ENCODE measurements at regions not wholly inside any gene's neighbourhood (a gene's known extent, or its start where the extent isn't known, plus 50 kb on each side); places are given as distances from the start of the nearest gene placed in this dataset.

DNA sequence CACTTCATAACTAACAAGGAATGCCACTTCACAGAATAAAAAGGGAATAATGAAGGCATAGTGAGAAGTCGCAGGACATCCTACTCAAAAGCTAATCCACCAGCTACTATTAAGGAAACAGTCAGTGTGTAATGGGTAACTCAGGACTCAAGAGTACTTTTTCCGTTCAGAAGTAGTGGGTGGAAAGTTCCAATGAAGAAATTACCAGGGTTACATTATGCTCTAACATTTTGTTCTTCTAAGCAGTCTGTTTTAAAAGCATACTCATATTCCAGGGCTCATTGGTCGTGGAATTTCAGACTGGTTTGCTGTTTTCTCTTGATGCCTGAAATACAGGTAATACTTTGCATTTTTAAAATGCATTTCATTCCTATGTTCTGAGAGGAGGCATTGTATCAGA is 222.4 kb upstream of the IRS2 start:
- WGBS, 2 experiments (ENCODE audit: extremely low coverage in 1 of 2, insufficient coverage in 1 of 2, insufficient read length in 1 of 2, insufficient replicate concordance in 2 of 2, low coverage in 1 of 2, low lambda C conversion rate in 2 of 2, missing lambda C conversion rate in 1 of 2), result 95% methylated on average over 3 of the region's 3 CpGs; no CpG with 5 or more reads in 1 of the 2 experiments

More for the DNA sequence above, 222.4 kb upstream of the IRS2 start:
- H3K4me1 ChIP-seq (replicated peaks in 1 of 4; ENCODE audit: control insufficient read depth in 3 of 4, insufficient read depth in 4 of 4, low read length in 3 of 4), result no peaks in the 10 kb centered on the region
- no peak overlapping the region for H3K4ac ChIP-seq (replicated peaks; ENCODE audit: insufficient read length, low read depth, low read length)
- no peak overlapping the region for H3K4me3 ChIP-seq (ENCODE audit: extremely low read depth in 1 of 4, insufficient read depth in 2 of 4, low read depth in 3 of 4, low read length in 4 of 4)
- DNase-seq (ENCODE audit: low read depth in 1 of 2, low spot score in 2 of 2), result no peak
- no peaks in the 10 kb centered on the region for H3K9me3 ChIP-seq (ENCODE audit: insufficient read depth in 2 of 2, low read depth in 1 of 2, low read length in 1 of 2)
- no peak overlapping the region for H4K91ac ChIP-seq (replicated peaks; ENCODE audit: insufficient read length, low read length)
- POLR2A ChIA-PET (ENCODE audit: partially characterized antibody), result no interaction called here
- no peaks in the 10 kb centered on the region for H3K36me3 ChIP-seq (ENCODE audit: control insufficient read depth in 2 of 4, insufficient read depth in 4 of 4, low read length in 3 of 4)
- H3K23ac ChIP-seq (ENCODE audit: insufficient read length), result no peak overlapping the region
- H3K23me2 ChIP-seq (ENCODE audit: low read depth, low read length), result no peaks in the 10 kb centered on the region; the same call in 1 of the 2 replicates
- no peak for TF ChIP-seq SP1 (IDR thresholded peaks at IDR 0.05; ENCODE audit: low read depth, low read length)
- no peak for TF ChIP-seq CBX5 (IDR thresholded peaks at IDR 0.05; ENCODE audit: low read depth, low read length)
- TF ChIP-seq RFX5 (IDR thresholded peaks at IDR 0.05; ENCODE audit: borderline replicate concordance, low read depth, low read length), result no peak
- no peak for TF ChIP-seq SIRT6 (IDR thresholded peaks at IDR 0.05; ENCODE audit: low read length)
- H2BK120ac ChIP-seq (replicated peaks; ENCODE audit: low read depth, low read length), result no peak overlapping the region
- no peak overlapping the region for H3K4me2 ChIP-seq (ENCODE audit: insufficient read depth in 1 of 2, low read depth in 2 of 2, low read length in 2 of 2)
- CTCF ChIA-PET (ENCODE audit: partially characterized antibody), result interaction anchor here (0.7 to 2.3 kb wide), 3 partner anchors 13 to 82 kb away, joined by 3 to 7 read pairs (median 3); no protein-coding TSS in a partner anchor
- no peak overlapping the region for H2AFZ ChIP-seq (ENCODE audit: low read length)
- FAIRE-seq, result no peak
- H3K56ac ChIP-seq (replicated peaks; ENCODE audit: insufficient read length, low read depth, low read length), result no peak overlapping the region
- H2BK12ac ChIP-seq (ENCODE audit: low read depth, low read length), result no peak overlapping the region
- H4K20me1 ChIP-seq (replicated peaks in 1 of 2; ENCODE audit: control insufficient read depth in 1 of 2, insufficient read depth in 2 of 2, low read length in 2 of 2), result no peaks in the 10 kb centered on the region
- H3K14ac ChIP-seq (ENCODE audit: insufficient read length), result no peak overlapping the region
- H3K27ac ChIP-seq (ENCODE audit: low read depth, low read length), result no peak overlapping the region
- no peaks in the 10 kb centered on the region for H3K27me3 ChIP-seq (replicated peaks in 1 of 4; ENCODE audit: control insufficient read depth in 3 of 4, extremely low read depth in 1 of 4, insufficient read depth in 3 of 4, low read length in 3 of 4)
- H3K18ac ChIP-seq (ENCODE audit: extremely low read depth, low read length), result no peak overlapping the region
- H3K9ac ChIP-seq (replicated peaks in 1 of 4; ENCODE audit: extremely low read depth in 1 of 4, low read depth in 3 of 4, low read length in 3 of 4), result no peak overlapping the region
- no peak overlapping the region for H4K5ac ChIP-seq (ENCODE audit: insufficient read length, low read depth, low read length)
- H4K8ac ChIP-seq (ENCODE audit: extremely low read depth, insufficient read depth, low read length), result no peak overlapping the region
- H3K79me2 ChIP-seq (ENCODE audit: control insufficient read depth in 1 of 2, insufficient read depth in 2 of 2, low read length in 2 of 2), result no peaks in the 10 kb centered on the region
- H2BK5ac ChIP-seq (ENCODE audit: low read depth, low read length), result no peak overlapping the region
- H2AK5ac ChIP-seq (ENCODE audit: low read depth, low read length), result no peak overlapping the region
- no peaks in the 10 kb centered on the region for H3K79me1 ChIP-seq (ENCODE audit: low read depth, low read length)
- no peak overlapping the region for H2BK20ac ChIP-seq (ENCODE audit: low read length)
- no peak overlapping the region for H2BK15ac ChIP-seq (ENCODE audit: low read length)

All from H1 (cell line).